ENCODE measurements at regions not wholly inside any gene's neighbourhood (a gene's known extent, or its start where the extent isn't known, plus 50 kb on each side); places are given as distances from the start of the nearest gene placed in this dataset.
A peak's percentile ranks its signal among the peaks of the same experiment; 100 is the strongest.
"Not testable (repeated sequence)": the region's sequence is repeated elsewhere in the genome, so short reads cannot be mapped to it uniquely, and the experiment has no call there.

GRCh38 chr4:38483628-38484027 is 180.4 kb upstream of the KLF3 start:
- not testable (repeated sequence) for H3K4me1 Mint-ChIP-seq; H3K27ac Mint-ChIP-seq; DNase-seq; H3K36me3 Mint-ChIP-seq; H3K4me3 Mint-ChIP-seq; ATAC-seq (ENCODE audit: low read depth in 2 of 2); H3K9me3 Mint-ChIP-seq; H3K27me3 Mint-ChIP-seq

- ATAC-seq (ENCODE audit: low read depth in 2 of 2) = no peak
- Mint-ChIP-seq H3K27ac (peak overlapping the region in 1 of 6 donors; percentile 3), H3K36me3 (no peaks in the 10 kb centered on the region), H3K4me1 (peaks cover 0 to 5% (median 4%) of the 10 kb centered on the region in 3 donors), H3K9me3 (peaks cover 0 to 1% (median 0%) of the 10 kb centered on the region in 7 donors), H3K27me3 (peaks cover 0 to 4% (median 0%) of the 10 kb centered on the region in 3 donors), H3K4me3 (no peak overlapping the region)
- DNase-seq = no peak
Observed at GRCh38 chr4:38489011-38489861, 174.8 kb upstream of the KLF3 start.

- no peak for ATAC-seq (ENCODE audit: low read depth in 2 of 2)
Observed at GRCh38 chr4:38489924-38490639, 173.9 kb upstream of the KLF3 start.

GRCh38 chr4:38490753-38491446 is 173.1 kb upstream of the KLF3 start:
- ATAC-seq (ENCODE audit: low read depth in 2 of 2) (no peak), DNase-seq (no peak)
- Mint-ChIP-seq H3K9me3 (no peaks in the 10 kb centered on the region), H3K27ac (no peak overlapping the region), H3K4me1 (peaks cover 0 to 5% (median 4%) of the 10 kb centered on the region in 3 donors), H3K4me3 (no peak overlapping the region), H3K36me3 (no peaks in the 10 kb centered on the region), H3K27me3 (peaks cover 0 to 7% (median 0%) of the 10 kb centered on the region in 3 donors)

More at GRCh38 chr4:38489924-38490639, 173.9 kb upstream of the KLF3 start:
- Mint-ChIP-seq H3K9me3 (no peaks in the 10 kb centered on the region), H3K27me3 (peaks cover 0 to 7% (median 0%) of the 10 kb centered on the region in 3 donors), H3K4me1 (peaks cover 0 to 5% (median 4%) of the 10 kb centered on the region in 3 donors), H3K4me3 (no peak overlapping the region), H3K36me3 (no peaks in the 10 kb centered on the region), H3K27ac (no peak overlapping the region)
- no peak for DNase-seq

GRCh38 chr4:38491854-38492478 is 172.0 kb upstream of the KLF3 start:
- DNase-seq (no peak), ATAC-seq (ENCODE audit: low read depth in 2 of 2) (no peak)
- Mint-ChIP-seq H3K4me1 (peaks cover 0 to 5% (median 4%) of the 10 kb centered on the region in 3 donors), H3K4me3 (no peak overlapping the region), H3K36me3 (no peaks in the 10 kb centered on the region), H3K27me3 (peaks cover 0 to 10% (median 0%) of the 10 kb centered on the region in 3 donors), H3K27ac (no peak overlapping the region), H3K9me3 (no peaks in the 10 kb centered on the region)

GRCh38 chr4:38493066-38493465 is 170.9 kb upstream of the KLF3 start:
- ATAC-seq (ENCODE audit: low read depth in 2 of 2) = no peak
- peaks cover 0 to 12% (median 0%) of the 10 kb centered on the region in 3 donors for H3K27me3 Mint-ChIP-seq
- no peaks in the 10 kb centered on the region for H3K36me3 Mint-ChIP-seq
- H3K27ac Mint-ChIP-seq = peak overlapping the region in 1 of 6 donors; percentile 1
- DNase-seq = no peak
- H3K4me1 Mint-ChIP-seq = peaks cover 0 to 5% (median 4%) of the 10 kb centered on the region in 3 donors
- H3K4me3 Mint-ChIP-seq = no peak overlapping the region
- no peaks in the 10 kb centered on the region for H3K9me3 Mint-ChIP-seq

GRCh38 chr4:38495446-38495845 is 168.6 kb upstream of the KLF3 start:
- no peak for ATAC-seq (ENCODE audit: low read depth in 2 of 2)
- H3K9me3 Mint-ChIP-seq = no peaks in the 10 kb centered on the region
- H3K27me3 Mint-ChIP-seq = peaks cover under 1 to 16% (median 9%) of the 10 kb centered on the region in 3 donors

GRCh38 chr4:38497121-38497520 is 166.9 kb upstream of the KLF3 start:
- Mint-ChIP-seq H3K9me3 (no peaks in the 10 kb centered on the region), H3K4me1 (peaks cover 0 to 3% (median 2%) of the 10 kb centered on the region in 3 donors), H3K27ac (no peak overlapping the region), H3K36me3 (no peaks in the 10 kb centered on the region), H3K4me3 (no peak overlapping the region), H3K27me3 (peaks cover 12 to 22% (median 17%) of the 10 kb centered on the region in 3 donors)
- ATAC-seq (ENCODE audit: low read depth in 2 of 2) (no peak), DNase-seq (no peak)

More at GRCh38 chr4:38495446-38495845, 168.6 kb upstream of the KLF3 start:
- Mint-ChIP-seq H3K27ac (no peak overlapping the region), H3K4me1 (peaks cover 0 to 5% (median 4%) of the 10 kb centered on the region in 3 donors), H3K36me3 (no peaks in the 10 kb centered on the region), H3K4me3 (no peak overlapping the region)
- DNase-seq = no peak

GRCh38 chr4:38499101-38499500 is 164.9 kb upstream of the KLF3 start:
- Mint-ChIP-seq H3K4me1 (peaks cover 7 to 9% (median 9%) of the 10 kb centered on the region in 3 donors), H3K4me3 (no peak overlapping the region), H3K27ac (no peak overlapping the region), H3K36me3 (no peaks in the 10 kb centered on the region), H3K27me3 (peaks cover 12 to 22% (median 17%) of the 10 kb centered on the region in 3 donors), H3K9me3 (no peaks in the 10 kb centered on the region)
- ATAC-seq (ENCODE audit: low read depth in 2 of 2) (no peak), DNase-seq (no peak)

- no peaks in the 10 kb centered on the region for H3K9me3 Mint-ChIP-seq
- H3K27me3 Mint-ChIP-seq = peaks cover 12 to 27% (median 14%) of the 10 kb centered on the region in 3 donors
- H3K4me3 Mint-ChIP-seq = no peak overlapping the region
- no peak for ATAC-seq (ENCODE audit: low read depth in 2 of 2)
- no peaks in the 10 kb centered on the region for H3K36me3 Mint-ChIP-seq
- H3K27ac Mint-ChIP-seq = no peak overlapping the region
- DNase-seq = no peak
- peaks cover 16 to 22% (median 21%) of the 10 kb centered on the region in 3 donors for H3K4me1 Mint-ChIP-seq
Observed at GRCh38 chr4:38500433-38500832, 163.6 kb upstream of the KLF3 start.

- Mint-ChIP-seq H3K4me3 (peak overlapping the region in 1 of 8 donors; percentile 40), H3K27ac (no peak overlapping the region), H3K9me3 (no peaks in the 10 kb centered on the region), H3K27me3 (peaks cover 16 to 37% (median 19%) of the 10 kb centered on the region in 3 donors), H3K36me3 (no peaks in the 10 kb centered on the region), H3K4me1 (peaks cover 16 to 24% (median 22%) of the 10 kb centered on the region in 3 donors)
- ATAC-seq (ENCODE audit: low read depth in 2 of 2) = no peak
- no peak for DNase-seq
Observed at GRCh38 chr4:38501698-38502097, 162.3 kb upstream of the KLF3 start.

- peak overlapping the region in 4 of 6 donors; percentile 60 to 84 (median 68) for H3K27ac Mint-ChIP-seq
Observed at GRCh38 chr4:38503689-38504395, 160.2 kb upstream of the KLF3 start.

More at GRCh38 chr4:38503689-38504395, 160.2 kb upstream of the KLF3 start:
- peak overlapping the region; percentile 4 to 88 (median 80) for H3K4me3 Mint-ChIP-seq
- DNase-seq (peak; percentile 47), ATAC-seq (ENCODE audit: low read depth in 2 of 2) (peak; percentile 93 to 97)
- H3K9me3 Mint-ChIP-seq = no peaks in the 10 kb centered on the region
- H3K27me3 Mint-ChIP-seq = peaks cover 17 to 54% (median 35%) of the 10 kb centered on the region in 3 donors
- H3K4me1 Mint-ChIP-seq = peaks cover 19 to 38% (median 26%) of the 10 kb centered on the region in 3 donors
- H3K36me3 Mint-ChIP-seq = no peaks in the 10 kb centered on the region

All from naive B cell (primary cell).